ENCODE measurements at regions not wholly inside any gene's neighbourhood (a gene's known extent, or its start where the extent isn't known, plus 50 kb on each side); places are given as distances from the start of the nearest gene placed in this dataset.

- in situ Hi-C loops (cut with HindIII; ENCODE audit: low pct_unique_long_range_greater_than_20kb, low sequenced_read_pairs): no loop called here
- no peak for DNase-seq (ENCODE audit: low read depth, low spot score)
Observed at GRCh38 chr16:86800894-86801293, 222.5 kb downstream of the FOXL1 start.

GRCh38 chr16:86802013-86802412, 223.7 kb downstream of the FOXL1 start:
- DNase-seq (ENCODE audit: low read depth, low spot score): no peak
- in situ Hi-C loops (cut with HindIII; ENCODE audit: low pct_unique_long_range_greater_than_20kb, low sequenced_read_pairs): no loop called here

- in situ Hi-C loops (cut with HindIII; ENCODE audit: low pct_unique_long_range_greater_than_20kb, low sequenced_read_pairs): no loop called here
- DNase-seq (ENCODE audit: low read depth, low spot score): no peak
Observed at GRCh38 chr16:86805188-86805587, 226.8 kb downstream of the FOXL1 start.

DNA sequence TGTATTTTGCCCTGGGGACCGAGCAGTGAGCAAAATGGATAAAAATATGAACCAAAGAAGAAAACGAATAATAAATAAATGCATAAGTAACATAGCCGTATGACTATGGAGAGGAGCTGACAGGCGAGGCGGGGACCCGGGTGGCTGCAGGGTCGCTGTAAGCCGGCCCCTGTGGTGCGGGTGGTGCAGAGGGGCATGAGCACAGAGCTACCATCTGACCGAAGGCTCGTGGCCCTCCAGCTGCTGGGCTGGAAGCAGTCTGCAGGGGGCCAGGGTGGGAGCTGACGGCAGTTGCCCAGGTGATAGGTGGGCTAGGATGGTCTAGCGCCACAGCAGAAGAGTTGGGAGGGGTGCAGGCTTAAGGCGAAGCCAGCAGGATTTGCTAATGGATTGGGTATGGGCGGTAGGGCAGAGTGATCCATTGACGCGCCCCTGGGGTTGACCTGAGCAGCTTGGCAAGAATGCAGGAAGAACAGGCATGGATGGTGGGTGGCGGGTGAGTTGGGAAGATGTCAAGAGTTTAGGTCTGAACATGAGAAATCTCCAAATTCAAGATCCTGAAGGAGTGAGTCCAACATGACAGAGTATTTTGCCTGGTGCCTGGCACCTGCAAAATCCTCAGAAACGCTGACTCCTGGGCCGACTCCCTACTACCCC, 228.0 kb downstream of the FOXL1 start:
- DNase-seq (ENCODE audit: low read depth, low spot score): no peak
- in situ Hi-C loops (cut with HindIII; ENCODE audit: low pct_unique_long_range_greater_than_20kb, low sequenced_read_pairs): no loop called here

GRCh38 chr16:86806838-86807351, 228.5 kb downstream of the FOXL1 start:
- DNase-seq (ENCODE audit: low read depth, low spot score): no peak
- in situ Hi-C loops (cut with HindIII; ENCODE audit: low pct_unique_long_range_greater_than_20kb, low sequenced_read_pairs): no loop called here

DNA sequence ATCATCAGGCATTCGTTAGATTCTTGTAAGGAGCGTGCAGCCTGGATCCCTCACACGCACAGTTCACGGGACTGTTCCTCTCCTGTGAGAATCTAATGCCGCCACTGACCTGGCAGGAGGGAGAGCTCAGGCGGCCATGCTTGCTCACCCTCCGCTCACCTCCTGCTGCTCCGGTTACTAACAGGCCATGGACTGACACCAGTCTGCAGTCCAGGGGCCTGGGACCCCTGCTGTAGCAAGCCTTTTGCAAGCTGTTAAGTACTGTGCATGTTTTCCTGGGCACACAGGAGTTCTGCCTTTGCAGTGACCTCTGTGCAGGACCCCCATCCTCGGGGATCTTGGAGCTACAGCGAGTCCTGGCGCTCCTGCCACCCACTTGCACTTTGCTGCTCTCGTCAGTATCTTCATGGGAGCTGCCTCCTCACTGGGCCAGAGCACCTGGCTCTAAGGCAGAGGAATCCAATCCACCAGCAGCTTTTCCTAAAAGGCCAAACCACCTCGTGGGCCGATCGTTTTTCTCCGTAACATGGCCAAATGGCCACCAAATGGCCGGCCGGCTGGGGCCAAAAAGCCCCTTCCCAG, 230.6 kb downstream of the FOXL1 start:
- in situ Hi-C loops (cut with HindIII; ENCODE audit: low pct_unique_long_range_greater_than_20kb, low sequenced_read_pairs): no loop called here
- DNase-seq (ENCODE audit: low read depth, low spot score): no peak

DNA sequence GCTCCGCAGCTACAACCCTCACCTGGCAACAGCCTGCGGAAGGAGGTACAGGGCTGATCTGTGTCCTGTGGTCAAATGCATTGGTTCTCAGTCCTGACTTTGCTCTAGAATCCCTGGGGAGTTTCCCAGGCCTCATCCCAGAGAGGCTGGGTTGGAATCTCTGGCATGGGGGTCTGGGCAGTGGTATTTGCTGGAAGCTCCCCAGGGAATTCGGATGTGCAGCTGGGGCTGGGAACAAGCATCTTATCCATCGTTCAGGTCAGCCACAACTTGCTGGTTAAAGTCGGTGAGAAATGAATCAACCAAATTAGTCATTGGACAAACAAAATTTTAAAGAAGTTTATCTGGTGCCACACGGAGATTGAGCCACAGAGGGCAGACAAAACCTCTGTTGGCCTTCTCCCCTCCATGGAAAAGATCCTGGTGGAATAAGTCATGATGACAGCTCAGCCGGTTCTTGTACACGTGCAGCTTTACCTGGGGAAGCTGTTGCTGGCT, 231.2 kb downstream of the FOXL1 start:
- no peak for DNase-seq (ENCODE audit: low read depth, low spot score)
- in situ Hi-C loops (cut with HindIII; ENCODE audit: low pct_unique_long_range_greater_than_20kb, low sequenced_read_pairs): no loop called here

DNA sequence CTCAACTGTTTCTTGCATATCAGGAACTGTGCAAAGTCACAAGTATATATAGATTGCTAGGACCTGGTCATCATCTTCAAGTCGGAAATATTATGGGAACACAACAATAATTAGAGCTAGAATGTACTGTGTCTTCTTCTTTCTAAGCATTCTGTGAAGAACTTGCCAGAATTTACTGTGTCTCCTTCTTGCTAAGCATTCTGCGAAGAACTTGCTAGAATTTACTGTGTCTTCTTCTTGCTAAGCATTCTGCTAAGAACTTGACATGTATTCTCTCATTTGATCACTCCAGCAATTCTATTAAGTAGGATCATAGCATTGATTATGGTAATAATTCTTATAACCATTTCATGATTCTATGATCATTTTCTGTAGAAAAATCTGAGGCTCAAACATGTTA, 231.7 kb downstream of the FOXL1 start:
- in situ Hi-C loops (cut with HindIII; ENCODE audit: low pct_unique_long_range_greater_than_20kb, low sequenced_read_pairs): no loop called here
- DNase-seq (ENCODE audit: low read depth, low spot score): no peak

DNA sequence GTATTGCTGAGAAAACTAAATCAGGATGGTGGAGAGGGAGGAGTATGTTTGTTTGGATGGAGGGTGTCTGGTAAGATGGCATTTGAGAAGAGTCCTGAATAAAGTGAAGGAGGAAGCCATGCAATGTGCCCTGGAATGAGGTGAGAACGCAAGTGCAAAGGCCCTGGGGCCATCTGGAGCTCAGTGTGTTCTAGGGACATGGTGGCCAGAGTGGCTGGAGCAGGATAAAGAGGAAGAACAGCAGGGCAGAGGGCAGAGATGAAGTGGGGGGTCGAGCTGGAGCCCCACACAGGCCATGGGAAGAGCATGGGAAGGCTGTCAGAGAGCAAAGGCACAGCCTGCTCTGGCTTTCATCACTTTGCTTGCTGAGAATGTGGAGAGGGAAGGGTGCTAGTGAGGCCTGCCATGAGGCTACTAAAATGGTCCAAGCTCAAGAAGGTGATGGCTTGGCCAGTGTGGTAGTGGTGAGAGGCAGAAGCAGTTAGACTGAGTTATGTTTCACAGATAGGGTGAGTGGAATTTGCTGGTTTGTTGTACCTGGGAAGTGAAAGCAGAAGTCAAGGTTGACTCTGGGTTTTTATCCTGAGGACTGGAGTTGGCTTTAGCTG, 234.1 kb downstream of the FOXL1 start:
- in situ Hi-C loops (cut with HindIII; ENCODE audit: low pct_unique_long_range_greater_than_20kb, low sequenced_read_pairs): no loop called here
- DNase-seq (ENCODE audit: low read depth, low spot score): no peak

DNA sequence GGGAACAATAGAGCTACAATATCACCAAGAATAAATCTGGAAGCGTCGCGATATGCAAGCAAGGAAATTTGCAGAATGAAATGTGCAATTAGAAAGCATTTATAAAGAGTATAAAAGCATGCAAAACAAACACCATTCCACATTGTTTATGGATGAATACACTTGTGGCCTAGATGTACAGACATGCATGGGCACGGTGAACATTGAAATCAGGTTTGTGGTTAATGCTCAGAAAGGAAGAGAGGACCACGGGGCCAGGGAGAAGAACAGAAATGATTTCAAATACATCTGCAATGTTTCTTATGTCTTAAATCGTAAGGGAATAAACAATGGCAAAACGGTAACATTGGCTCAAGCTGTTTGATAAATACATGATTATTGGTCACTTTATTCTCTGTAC, 235.9 kb downstream of the FOXL1 start:
- DNase-seq (ENCODE audit: low read depth, low spot score): no peak
- in situ Hi-C loops (cut with HindIII; ENCODE audit: low pct_unique_long_range_greater_than_20kb, low sequenced_read_pairs): no loop called here

DNA sequence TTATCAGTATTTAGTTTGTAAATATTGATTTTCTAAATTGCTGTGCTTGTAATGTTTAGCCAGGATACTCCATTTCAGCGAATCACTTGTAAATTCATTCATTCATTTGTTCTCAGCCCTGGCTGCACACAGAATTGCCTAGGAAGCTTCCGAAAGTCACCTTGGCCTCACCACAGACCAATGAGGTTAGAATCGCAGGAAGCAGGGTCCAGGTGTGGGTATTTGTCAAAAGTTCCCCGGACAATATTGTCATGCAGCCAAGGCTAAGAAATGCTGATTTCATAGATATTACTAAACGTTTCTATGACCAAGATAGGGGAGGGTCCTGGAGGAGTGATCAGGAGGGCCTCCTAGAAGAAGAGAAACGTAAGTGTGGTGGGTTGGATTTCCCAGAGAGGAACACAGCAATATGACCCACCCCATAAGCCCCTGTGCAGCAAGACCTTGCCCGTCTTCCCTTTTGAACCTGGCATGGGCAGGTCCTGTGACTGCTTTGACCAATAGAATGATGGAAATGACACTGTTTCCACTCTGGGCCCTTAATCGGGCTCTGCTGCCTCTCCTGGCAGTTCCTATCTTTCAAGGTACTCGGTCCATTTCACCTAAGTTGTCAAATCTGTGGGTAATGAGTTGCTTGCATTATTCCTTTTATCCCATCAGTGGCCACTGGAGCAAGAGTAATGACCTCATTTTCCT, 238.7 kb downstream of the FOXL1 start:
- DNase-seq (ENCODE audit: low read depth, low spot score): no peak
- in situ Hi-C loops (cut with HindIII; ENCODE audit: low pct_unique_long_range_greater_than_20kb, low sequenced_read_pairs): no loop called here

DNA sequence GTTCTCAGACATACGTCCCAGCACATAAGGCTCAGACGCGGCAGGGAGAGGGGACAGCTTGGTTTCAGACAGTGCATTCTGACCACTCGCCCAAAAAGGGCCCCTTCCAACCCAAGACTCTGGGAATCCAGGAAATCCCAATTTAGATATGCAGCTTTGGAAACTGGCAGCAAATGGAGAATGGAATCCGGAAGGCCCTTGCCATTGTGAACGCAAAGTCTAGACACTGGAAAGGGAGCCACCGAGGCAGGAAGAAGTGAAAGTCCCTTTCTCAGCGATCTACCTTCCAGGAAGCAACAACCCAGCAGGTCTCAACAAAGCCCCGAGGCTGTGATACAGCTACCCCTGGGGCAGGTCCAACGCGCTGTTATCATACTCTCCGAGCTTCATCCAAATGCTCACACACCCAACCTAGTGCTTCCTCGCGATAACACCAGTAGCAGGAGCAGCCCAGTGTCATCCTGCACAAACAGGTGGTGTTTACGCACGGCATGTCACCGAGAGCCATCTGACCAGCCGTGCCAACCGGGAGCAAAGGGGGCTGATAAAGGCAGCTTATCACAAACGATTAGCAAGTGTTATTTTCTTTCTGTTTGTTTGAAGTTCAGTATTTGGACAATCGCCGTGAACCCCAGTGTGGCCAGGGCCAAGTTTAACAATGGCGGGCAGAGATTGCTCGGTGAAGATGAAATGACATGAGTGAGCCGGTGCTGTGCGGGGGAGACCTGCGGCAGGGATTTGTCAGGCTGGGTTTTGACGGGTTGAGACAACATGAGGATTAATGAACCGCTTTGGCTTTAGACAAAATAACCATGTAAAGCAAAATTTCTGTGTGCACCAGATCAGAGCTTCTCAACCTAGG, 240.6 kb downstream of the FOXL1 start:
- no peak for DNase-seq (ENCODE audit: low read depth, low spot score)
- in situ Hi-C loops (cut with HindIII; ENCODE audit: low pct_unique_long_range_greater_than_20kb, low sequenced_read_pairs): no loop called here

DNA sequence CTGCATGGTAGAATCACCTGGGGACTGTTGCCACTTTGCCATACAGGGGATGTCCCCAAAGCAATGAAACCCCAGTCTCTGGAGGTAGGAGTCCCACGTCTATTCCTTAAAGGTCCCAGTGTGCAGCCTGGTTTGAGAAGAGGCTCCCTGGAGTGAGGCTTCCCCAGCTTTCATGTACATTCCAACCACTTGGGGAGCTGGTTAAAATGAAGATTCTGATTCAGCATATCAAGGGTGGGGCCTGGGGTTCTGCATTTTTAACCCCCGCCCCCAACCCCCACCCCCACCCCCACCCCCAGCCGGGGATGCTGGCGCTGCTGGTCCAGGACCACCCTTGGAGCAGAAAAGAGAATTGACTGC, 241.2 kb downstream of the FOXL1 start:
- DNase-seq (ENCODE audit: low read depth, low spot score): no peak
- in situ Hi-C loops (cut with HindIII; ENCODE audit: low pct_unique_long_range_greater_than_20kb, low sequenced_read_pairs): no loop called here

- no peak for DNase-seq (ENCODE audit: low read depth, low spot score)
- in situ Hi-C loops (cut with HindIII; ENCODE audit: low pct_unique_long_range_greater_than_20kb, low sequenced_read_pairs): no loop called here
Observed at GRCh38 chr16:86821895-86822294, 243.5 kb downstream of the FOXL1 start.

- no peak for DNase-seq (ENCODE audit: low read depth, low spot score)
- in situ Hi-C loops (cut with HindIII; ENCODE audit: low pct_unique_long_range_greater_than_20kb, low sequenced_read_pairs): no loop called here
Observed at GRCh38 chr16:86823125-86823524, 244.8 kb downstream of the FOXL1 start.

DNA sequence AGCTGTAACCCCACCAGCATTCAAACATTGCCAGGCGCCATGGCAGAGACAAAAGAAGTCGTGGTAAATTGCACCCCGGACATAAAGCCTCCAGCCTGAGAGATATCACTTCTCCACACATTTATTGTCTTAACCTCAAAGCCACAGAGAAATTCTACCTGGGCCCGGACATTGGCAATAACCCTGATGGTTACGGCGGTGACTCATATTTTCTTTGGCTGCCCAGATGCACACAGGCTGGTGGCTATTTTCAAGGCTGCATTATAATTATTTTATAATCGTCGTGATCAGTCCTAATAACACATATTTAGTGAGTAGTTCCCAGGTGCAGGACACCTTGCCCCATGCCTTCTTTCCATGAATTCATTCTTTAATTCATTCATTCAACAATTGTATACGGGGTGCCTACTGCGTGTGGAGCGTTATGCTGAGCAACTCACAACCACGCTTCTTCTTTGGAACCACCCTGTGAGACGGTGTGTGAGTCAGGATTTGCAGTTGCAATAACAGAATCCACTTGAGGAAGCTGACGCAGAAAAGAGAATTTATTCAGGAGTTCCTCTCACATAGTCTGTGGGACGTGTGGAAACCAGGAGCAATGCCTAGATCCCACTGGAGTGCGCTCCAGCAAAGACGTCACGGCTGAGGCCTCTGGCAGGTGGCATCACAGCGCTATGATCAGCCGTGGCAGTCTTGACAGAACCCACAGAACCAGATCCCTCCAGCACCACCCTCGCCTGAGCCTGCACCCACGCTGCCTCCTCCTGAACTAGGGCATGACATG, 245.7 kb downstream of the FOXL1 start:
- DNase-seq (ENCODE audit: low read depth, low spot score): no peak
- in situ Hi-C loops (cut with HindIII; ENCODE audit: low pct_unique_long_range_greater_than_20kb, low sequenced_read_pairs): no loop called here

- no peak for DNase-seq (ENCODE audit: low read depth, low spot score)
- in situ Hi-C loops (cut with HindIII; ENCODE audit: low pct_unique_long_range_greater_than_20kb, low sequenced_read_pairs): no loop called here
Observed at GRCh38 chr16:86824751-86825296, 246.5 kb downstream of the FOXL1 start.

Data from SK-MEL-5 (cell line).